Stimulated activated CD4-positive, alpha-beta T cell treated with anti-CD3 and anti-CD28 coated beads, Interleukin-4, amount 100 ng/mL, for 24 hours (primary cell): ENCODE measurements at regions not wholly inside any gene's neighbourhood (a gene's known extent, or its start where the extent isn't known, plus 50 kb on each side); places are given as distances from the start of the nearest gene placed in this dataset.

Source experiments
- DNase-seq: peaks from one replicate; pipeline ENCODE4 v3.0.0-alpha.2; 2020

DNA sequence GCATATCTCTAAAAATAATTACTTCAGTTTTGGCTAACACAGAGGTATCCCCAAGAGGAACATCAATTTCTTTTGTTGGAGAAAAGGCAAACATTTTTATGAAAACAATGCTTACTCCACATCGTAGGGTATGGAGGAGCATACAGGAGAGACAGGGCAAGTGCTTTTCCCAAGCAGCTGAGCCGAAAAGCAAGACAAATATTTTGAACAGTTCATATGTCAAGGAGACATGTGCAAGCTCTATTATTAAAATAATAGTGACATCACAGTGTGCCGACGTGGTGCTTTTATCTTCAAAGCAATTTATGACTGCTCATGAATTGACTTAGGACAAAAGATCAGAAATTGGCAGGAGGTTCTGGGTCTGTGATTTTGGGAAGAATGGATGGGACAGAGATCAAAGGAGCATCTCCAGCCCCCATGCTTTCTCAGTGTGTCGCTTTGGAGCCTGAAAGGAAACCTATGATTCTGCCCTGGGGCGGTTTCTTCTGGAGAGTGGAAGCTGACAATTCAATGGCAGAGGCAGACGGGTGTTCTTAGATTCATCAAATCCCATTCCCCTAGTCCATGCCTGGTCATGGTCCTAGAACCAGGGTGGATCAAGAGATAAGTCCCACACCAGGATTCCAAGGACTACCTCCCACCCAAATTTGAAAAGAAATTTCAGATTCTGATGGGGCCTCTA, 97.1 kb downstream of the JCAD start:
- no peak for DNase-seq

DNA sequence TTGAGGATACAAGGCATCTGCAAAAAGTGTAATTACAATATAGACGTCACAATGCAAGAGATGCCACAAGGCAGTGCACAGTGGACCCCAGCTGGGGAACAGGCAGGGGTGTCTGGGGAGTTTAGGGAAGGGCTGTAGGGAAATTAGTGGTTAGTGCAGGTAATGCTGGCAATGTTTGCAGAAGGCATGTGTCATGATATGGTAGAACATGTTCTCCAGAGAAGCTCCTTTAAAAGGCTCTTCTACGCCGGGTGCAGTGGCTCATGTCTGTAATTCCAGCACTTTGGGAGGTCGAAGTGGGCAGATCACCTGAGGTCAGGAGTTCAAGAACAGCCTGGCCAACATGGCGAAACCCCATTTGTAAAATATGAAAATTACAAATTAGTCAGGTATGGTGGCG, 98.0 kb downstream of the JCAD start:
- DNase-seq, result no peak

DNA sequence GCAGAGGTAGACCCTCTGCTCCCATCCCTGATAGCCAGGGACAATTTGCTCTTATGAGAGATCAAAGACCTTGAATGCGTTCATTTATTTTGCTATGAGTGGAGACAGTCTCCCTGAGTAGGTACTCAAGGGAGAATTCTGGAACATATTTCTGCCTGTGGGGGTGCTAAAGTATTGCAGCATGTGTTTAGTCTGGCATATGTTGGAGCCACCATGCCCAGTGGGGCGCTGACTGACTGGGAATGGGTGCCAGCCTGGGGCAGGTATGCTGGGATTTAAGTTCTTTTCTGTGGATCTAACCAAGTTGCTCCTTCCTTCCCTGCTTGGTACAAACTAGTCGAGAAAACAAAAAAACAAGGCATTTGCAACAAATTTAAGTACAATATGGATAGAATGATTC, 99.1 kb downstream of the JCAD start:
- DNase-seq, result no peak

DNA sequence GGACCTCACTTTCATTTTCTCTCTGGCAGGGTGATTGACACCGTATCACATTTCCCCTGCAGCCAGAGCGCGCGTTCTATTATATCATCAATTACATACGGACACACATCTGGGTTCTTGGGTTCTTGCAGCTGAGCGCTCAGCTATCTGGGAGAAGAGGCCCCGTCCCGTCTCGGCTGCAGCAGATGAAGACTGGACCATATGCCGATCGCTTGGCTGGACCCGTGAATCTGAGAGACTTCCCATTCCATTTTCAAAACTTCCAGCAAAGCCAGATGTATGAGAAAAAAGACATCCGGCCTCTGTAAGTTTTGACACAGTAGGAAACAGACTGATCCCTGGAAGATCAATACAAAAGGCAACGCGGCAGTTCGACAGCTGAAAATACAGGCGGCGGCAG, 99.8 kb downstream of the JCAD start:
- DNase-seq, result no peak

DNA sequence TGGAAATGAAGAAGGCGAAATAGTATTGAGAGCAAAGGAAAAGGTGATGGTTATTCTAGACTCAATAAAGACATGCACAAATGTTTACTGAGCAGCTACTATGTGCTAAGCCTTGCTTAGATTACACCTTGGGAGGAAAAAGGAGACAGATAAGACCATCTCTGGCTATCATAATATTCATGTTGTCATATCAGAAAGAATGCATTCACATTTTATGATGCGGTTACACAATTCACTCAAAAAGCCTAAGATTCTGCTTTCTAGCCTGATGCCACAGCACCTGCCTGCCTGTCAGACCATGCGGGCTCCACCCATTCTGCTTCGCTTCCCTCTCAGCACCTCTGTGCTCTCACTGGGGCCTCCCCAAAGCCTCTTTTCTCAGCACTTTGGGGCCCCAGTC, 100.9 kb downstream of the JCAD start:
- no peak for DNase-seq

DNA sequence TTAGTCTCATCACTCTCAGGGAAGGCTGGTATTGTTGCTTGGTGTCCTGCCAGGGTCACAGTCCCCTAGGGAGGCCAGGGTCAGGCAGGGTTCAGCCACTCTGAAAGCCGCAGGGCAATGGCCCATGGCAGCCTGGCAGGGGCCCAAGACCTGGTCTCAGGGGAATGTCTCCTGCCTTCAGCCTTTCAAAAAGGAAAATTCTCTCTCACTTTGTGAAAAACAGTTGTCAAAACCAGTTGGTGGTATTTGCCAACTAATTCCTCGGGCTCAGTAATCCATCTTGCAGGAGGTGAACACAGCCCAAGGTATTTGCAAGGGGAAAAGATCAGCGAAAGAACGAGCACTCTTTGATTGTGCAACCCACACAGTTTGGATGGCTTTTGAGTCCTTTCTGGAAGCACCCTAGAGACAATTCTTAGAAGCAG, 101.5 kb downstream of the JCAD start:
- DNase-seq, result no peak

DNA sequence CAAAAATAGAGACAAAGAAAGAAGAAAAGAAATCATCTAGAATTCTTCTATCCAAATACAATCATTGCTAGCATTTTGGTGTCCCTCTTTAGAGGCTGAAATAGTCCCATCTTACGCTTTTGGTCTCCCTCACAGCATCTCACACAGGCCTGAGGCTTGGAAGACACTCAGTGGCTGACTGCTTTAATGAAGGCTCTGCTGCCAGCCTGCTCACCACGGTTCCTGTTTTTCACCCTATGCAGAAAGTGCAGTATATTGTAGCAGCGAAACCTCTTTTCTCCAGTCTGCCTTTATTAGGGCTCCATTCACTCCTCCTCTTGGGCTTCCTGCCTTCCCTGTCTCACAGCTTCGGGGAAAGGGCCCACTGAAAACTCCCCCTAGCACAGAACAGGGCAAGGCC, 102.2 kb downstream of the JCAD start:
- DNase-seq, result no peak

DNA sequence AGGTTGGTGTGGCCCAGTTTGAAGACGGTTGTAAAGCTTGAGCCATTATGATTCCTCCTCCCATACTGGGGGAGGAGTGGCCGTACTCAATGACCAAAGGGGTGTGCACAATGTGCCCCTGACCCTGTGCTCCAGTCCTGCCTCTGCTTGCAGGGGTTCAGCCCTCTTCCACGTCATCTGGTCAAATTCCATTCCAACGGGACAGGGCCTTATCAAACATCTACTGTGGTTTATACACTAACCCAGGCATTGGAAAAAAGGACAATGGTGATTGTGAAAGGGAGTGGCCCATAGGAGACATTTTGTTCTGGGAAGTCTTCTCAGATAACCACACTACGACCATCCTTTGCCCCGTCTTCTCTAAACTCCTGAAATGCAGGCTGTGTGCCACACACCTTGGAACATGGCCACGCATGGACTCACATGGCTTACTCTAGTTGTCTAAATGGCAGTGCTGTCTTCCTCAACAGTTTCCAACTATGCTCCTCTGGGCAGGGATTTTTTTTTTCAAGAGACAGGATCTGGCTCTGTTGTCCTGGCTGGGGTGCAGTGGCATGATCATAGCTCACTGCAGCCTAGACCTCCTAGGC, 103.0 kb downstream of the JCAD start:
- no peak for DNase-seq

DNA sequence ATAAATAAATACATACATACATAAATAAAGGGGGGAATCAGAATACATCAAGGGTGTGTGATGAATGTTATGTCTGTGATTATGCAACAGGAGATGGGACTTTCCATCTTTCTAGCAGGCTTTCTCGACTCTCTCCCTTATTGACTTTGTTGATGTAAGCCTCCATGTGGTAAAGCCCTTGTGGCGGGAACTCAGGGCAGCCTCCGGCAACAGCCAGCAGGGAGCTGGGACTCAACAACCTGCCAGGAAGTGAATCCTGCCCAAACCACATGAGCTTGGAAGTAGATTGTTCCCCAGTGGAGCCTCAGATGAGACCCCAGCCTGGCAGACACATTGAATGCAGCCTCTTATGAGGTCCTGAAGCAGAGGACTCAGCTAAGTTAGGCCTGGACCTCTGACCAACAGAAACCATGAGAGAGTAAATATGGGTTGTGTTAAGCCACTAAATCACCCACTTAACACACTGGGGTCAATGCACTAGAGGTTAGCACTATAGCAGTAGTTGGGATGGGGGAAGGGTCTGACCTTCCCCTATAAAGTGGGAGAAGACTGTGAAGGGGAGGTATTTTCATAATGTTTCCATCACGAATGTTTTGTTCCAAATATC, 104.0 kb downstream of the JCAD start:
- DNase-seq, result no peak

DNA sequence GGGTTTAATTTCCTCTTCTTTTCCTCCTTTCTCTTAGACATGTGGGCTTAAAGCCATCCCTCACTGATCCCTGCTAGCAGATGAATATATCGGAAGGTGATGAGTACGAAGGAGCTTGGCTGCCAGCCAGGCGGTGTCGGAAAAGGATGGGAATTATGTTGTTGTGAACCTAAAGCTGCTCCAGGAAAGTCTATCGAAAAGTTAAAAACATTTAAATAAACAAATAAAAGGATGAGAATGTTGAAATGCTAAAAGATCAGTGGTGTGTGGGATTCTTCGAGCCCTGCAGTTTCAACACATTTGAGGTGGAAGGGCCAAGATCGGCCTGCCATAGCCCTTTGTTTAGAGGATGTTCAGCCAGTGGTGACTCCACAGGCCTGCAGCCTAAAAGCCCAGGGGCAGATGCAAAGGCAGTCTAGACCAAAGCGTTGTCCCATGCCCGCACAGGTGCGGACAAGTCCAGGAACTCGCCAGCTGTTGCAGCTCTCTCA, 107.9 kb downstream of the JCAD start:
- no peak for DNase-seq

DNA sequence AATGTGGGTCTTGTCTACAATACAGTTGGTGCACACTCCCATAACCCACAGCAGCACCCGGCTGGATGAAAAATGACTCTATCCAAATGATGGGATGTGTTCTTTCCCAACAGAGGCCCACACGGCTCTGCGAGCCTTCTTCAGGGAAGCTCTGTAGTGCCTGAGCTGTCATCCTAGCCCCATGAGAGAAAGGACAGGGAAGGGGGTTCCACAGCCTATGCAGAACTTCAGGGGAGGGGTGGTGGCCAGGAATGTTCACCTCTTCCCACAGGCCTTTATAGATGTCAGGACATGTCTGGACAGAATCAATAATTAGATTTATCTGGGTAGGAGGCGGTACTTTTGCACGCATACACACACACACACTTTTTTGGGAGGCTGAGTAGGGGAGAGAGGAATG, 109.0 kb downstream of the JCAD start:
- DNase-seq, result no peak

DNA sequence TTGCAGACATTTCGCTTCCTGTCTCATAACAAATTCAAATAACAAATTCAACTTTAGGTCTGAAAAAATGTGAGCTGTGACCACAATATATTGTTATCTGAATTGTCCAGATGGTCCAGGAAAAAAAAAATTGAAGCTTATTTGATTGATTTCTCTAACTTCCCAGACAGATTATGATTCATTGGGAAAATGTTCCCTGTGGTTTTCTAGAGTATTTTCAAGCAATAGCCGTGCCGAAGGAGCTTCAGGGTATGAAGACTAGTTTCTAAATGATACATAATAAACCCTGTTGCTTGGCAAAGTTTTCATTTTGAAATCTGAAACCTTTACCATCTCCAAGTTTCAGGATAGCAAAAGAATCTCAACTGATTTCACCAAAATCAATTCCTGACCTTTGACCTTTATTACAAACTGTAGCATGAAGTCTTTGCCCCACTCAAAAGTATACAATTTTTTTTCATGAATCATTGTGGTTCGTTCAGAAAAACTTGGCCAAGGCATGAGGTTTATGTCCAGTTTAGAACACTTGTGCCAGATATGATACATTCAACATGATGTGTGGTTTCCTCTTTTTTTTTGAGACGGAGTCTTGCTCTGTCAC, 109.9 kb downstream of the JCAD start:
- DNase-seq, result no peak

DNA sequence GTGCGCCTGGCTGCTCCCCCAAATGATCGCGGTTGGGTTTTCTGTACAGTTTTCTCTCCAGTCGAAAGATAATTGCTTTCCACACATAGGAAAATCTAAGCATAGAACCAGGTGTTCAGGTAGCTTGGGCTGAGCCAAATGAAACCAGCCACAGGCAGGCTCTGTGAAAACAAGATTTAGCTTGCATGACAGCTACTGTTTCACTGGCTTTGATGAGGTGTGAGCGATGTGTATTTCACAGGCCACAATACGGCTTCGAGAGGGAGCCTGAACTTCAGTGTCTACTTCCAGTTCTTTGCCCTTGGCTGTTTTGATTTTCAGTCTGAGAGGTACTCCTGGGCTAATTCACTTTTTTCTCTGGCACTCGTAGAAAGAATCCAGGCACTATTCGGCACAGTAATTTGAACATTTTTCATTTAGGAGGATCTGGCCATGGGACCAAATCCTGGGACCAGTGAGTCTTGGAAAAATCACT, 110.5 kb downstream of the JCAD start:
- DNase-seq, result no peak

DNA sequence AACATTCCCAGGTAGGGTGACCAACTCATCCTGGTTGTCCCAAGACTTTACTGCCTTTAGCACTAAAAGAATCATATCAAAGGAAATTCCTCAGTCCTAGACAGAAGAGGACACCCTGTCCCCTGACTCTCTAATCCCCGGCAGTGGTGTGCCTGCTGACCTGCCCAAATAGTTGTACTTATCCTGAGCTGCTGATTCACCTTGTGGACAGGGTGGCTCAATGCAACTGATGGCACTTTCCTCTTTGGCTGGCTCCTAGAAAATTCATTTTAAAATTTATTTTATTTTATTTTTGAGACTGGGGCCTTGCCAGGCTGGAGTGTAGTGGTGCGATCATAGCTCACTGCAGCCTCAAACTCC, 111.7 kb downstream of the JCAD start:
- DNase-seq, result no peak

DNA sequence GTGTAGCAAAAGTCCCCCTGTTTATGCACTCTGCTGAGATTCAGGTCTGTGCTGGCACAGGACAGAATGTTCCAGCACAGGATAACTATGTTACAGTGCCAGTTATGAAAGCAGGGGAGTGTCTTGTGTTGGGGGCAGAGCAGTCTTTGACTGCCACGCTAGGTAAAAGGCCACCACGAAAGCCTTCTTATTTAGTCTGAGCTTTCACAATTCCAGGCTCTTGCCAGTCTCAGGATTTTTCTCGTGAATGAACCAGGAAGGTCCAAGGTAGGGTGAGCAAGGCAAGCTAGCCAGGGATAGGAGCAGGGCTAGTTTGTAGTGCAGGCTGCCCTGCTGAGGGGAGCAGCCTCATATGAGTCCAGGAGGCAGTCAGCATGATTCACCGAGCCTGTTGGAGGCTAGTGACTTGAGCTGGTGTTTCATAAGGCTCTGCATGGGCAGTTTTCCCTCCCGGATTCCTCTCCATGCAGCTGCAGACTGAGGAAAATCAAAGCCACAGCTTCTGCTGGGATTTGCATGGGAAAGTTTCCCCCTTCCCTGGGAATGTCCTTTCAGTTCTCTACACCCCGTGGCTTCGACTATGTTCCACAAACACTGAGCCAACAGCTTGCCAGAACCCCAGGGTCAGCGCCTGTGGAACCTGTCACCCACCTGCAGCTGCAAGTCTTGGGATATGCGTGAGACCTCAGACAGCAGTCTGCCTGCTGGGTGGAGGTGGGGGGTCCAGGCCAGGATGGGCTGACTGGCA, 112.3 kb downstream of the JCAD start:
- no peak for DNase-seq

DNA sequence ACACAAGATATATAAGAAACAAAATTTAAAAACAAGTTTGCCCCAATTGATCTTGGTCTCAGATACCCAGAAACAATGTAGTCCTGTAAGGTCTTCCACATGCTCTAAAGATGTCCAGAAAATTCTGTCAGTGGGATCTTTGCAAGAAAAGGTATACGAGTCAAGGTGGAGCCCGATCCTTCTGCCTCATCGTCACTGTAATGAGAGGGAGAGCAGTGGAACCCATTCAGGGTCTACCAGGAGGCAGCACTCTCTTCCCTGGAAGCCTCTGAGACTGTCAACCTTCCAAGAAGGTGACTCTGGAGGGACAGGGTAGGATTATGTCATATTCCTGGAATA, 112.8 kb downstream of the JCAD start:
- DNase-seq, result no peak

DNA sequence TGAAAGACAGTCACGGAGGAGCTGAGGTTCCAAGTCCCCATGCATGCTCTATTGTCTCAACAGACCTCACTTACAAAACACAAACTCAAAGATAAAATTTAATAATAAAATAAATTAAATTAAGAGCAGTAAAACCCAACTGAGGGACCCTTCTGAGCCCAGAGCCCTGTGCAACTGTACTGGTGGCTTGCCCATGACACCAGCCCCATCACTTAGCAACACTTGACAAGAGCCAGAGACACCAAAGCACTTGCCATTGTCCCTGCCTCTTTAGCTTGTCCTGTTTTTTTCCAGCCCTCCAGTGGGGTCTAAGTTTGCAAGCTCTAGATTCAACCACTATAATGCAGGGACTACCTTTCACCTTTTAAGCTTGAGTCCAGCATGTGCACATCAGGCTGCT, 117.9 kb downstream of the JCAD start:
- DNase-seq, result no peak

DNA sequence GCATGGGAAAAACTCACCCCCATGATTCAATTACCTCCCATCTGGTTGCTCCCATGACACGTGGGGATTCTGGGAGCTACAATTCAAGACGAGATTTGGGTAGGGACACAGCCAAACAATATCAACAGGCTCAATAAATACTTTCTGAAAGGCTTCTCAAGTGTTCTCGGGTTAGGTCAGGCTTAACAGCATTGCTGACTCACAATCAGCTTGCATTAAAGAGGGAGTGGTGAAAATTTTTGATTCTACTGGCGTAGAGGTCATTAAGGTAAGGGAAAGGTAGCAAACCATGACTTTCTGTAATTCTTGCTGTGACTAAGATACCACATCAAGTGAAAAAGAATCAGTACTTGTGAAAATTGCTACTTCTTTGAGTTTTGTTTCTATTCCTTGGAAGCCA, 126.4 kb downstream of the JCAD start:
- DNase-seq, result no peak

DNA sequence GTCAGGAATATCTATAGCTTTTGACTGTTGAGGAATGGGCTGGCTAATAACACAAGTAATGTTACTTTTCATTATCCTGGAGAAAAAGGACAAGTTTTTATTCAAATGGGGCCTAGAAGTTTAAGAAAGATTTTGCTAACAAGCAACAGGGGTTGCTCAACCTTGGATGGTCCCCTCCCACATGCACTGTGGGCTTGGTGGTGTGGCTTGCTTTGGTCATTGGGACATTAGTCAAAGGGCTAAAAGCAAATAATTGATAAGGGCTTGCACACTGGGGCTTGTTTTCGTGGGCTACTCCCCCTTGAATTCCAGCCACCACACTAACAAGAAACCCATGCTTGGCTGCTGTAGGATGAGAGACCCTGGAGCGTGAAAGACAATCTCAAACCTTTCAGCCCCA, 127.6 kb downstream of the JCAD start:
- no peak for DNase-seq

DNA sequence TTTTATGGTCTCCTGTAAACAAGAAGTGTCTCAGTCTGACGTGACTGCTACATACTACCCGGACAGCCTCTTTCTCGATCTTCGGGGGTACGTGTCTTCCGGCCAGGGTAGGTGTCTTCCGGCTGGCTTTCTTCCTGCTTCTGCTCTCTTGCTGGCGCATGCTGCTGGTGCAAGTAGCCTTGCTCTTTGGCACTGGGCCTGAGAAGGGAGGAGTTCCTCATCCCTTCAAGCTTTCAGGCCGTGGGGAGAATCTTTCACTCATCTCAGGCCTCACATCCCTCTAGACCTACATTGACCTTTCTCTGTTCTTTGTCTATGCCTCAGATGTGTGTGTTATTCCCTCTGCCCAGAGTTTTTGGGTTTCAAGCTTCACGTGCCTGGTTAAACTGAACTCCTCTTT, 130.4 kb downstream of the JCAD start:
- no peak for DNase-seq

DNA sequence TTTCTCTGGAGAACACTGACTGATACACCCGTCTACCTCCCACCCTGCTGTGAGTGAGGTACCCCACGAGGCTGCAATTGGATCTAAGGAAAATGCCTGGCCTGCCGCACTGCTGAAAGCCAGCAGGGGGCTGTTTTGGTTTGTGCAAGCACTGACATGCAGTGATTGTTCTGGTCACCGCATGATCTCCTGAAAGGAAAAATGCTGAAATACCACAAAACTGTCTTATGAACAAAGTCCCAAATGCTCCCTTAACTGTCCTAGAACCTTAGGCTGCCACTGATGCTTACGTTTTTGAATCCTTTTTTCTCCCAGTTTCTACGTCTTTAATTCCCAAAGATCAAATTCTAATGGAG, 132.7 kb downstream of the JCAD start:
- no peak for DNase-seq

DNA sequence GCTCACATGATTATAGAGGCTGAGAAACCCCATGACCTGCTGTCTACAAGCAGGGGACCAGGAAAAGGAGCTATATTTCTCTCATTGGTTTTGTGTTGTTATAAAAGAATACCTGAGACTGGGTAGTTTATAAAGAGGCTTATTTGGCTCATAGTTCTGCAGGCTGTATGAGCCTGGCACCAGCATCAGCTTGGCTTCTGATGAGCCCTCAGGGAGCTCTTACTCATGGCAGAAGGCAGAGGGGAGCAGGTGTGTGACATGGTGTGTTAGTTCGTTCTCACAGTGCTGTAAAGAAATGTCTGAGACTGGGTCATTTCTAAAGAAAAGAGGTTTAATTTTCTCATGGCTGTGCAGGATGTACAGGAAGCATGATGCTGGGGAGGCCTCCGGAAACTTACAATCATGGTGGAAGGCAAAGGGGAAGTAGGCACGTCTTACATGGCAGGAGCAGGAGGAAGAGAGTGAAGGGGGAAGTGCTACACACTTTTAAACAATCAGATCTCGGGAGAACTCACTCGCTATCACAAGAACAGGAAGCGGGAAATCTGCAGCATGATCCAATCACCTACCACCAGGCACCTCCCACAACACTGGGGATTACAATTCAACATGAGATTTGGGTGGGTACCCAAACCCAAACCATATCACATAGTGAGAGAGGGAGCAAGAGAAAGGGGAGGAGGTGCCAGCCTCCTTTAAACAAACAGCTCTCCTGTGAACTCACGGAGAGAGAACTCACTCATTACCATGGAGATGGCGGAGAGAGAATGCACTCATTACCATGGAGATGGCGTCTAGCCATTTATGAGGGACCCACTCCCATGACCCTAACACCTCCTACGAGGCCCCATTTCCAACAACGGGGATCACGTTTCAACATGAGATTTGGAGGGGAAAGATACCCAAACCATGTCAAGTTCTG, 133.4 kb downstream of the JCAD start:
- no peak for DNase-seq

DNA sequence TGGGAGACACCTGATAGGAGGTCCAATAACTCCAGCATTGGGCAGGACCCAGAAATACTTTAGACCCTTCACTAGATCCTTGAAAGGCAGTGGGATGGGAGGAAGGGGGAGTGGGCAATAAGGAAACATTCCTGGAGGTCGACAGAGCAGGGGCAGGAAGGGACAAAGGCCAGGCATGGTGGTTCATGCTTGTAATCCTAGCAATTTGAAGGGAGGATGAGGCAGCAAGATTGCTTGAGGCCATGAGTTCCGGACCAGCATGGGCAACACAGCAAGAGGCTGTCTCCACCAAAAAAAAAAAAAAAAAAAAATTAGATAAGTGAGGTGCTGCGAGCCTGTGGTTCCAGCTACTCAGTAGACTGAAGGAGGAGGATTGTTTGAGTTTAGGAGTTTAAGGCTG, 134.9 kb downstream of the JCAD start:
- no peak for DNase-seq
